Middle frontal gyrus (tissue), 1 donor: ENCODE measurements at regions not wholly inside any gene's neighbourhood (a gene's known extent, or its start where the extent isn't known, plus 50 kb on each side); places are given as distances from the start of the nearest gene placed in this dataset.

Experiments
- DNase-seq: peaks from one replicate; pipeline ENCODE4 v3.0.0-alpha.2; 2015; ENCODE audit warnings: low spot score; ENCODE audit errors: extremely low spot score

DNA sequence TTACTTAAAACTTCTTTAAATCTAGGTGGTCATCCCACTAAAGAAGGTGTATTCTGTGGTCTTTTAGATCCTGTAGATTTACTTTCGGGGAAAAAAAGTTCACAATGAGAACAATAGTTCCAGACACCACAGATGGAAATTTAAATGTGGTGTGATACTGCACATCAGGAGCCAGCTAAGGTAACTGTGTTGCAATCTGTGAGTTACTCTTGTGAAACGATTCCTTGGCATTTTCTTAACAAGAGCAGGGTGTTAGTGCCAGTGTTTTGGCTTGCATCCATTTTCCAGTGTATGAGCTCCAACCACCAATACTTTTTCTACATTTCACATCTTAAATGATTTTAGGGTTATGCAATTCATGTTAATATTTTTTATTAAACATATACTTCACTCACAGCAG lies 674.5 kb downstream of the CETN3 start:
- DNase-seq: no peak

DNA sequence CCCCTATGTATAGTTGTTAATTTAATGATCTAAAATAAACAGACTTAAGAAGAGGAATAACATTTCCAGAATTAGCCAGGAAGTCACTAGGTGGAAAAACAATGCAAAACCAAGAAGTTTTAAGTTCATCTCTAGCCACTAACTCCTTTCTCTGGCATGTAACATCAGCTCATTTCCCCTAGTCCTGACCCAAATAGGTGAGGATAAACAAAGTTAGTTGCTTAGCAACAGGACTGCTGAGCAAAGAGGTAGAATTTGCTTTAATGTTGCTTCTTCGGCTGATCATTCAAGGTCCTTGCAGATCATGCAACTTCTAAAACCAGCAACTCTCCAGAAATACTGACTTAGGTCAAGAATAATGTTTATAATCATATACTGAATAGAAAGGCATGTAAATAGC lies 675.8 kb downstream of the CETN3 start:
- DNase-seq: no peak

DNA sequence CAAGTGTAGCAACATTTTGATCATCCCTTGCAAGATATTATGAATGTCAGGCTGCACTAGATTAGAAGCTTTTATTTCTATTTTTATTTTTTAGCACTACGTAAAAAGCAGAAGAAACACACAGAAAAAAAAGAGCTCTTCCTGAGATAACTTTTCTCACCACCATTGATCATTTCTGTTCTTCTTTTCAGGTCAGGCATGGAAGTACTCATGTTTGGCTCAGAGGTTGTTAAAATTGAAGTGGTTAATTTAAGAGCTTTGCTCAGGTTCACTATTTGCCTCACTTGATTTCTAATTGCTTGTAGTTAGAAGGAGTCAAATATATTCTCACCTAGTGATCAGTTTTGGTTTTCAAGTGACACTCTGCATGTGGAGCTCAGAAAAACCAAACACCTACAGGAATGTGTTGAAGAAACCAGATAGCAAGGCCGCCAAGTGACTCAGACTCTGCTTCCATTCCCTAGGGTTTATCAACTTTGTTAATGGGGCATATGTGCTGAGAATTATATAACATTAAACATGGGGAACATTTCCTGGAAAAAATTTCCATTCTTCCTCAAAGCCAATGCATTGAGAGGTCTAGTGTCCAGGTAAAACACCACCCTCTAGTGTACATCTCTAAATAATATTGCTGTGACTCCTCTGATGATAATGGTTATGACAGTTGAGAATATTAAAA lies 679.8 kb downstream of the CETN3 start:
- no peak for DNase-seq

DNA sequence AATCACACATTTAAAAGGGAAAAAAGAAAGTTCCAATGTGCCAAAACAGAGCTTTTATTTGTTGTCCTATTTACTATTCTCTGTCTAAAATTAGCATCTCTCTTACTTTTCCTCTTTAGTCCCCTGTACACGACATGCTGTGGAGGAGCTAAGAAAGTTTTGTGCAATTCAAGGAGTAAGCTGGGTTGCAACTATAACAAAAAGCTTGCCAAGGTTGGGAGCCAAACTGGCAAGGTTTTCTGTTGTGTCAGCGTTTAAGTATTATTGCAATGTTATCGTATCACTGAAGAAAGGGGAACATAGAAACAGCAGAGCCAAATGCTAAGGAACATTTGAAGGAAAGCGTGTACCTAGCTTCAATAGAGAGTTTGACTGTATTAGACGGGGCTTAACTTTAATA lies 680.8 kb downstream of the CETN3 start:
- no peak for DNase-seq

DNA sequence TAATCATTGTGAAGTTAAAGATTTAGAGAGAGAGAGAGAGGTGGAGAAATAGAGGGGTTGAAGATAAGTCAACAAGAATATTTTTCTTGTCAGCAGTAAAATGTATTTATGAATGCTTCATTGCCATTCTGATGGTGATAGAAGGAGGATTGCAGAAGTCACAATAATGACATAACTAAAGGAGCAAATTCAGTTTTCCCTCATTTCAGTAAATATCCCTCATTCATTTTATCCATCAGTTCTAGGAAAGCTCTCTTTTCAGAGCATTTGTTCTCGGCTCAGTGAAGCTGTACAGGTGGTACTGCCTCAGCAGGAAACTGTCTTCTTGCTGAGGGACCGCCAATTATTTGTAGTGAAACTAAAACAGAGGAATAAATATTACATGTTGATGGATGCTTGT lies 681.4 kb downstream of the CETN3 start:
- DNase-seq: no peak

DNA sequence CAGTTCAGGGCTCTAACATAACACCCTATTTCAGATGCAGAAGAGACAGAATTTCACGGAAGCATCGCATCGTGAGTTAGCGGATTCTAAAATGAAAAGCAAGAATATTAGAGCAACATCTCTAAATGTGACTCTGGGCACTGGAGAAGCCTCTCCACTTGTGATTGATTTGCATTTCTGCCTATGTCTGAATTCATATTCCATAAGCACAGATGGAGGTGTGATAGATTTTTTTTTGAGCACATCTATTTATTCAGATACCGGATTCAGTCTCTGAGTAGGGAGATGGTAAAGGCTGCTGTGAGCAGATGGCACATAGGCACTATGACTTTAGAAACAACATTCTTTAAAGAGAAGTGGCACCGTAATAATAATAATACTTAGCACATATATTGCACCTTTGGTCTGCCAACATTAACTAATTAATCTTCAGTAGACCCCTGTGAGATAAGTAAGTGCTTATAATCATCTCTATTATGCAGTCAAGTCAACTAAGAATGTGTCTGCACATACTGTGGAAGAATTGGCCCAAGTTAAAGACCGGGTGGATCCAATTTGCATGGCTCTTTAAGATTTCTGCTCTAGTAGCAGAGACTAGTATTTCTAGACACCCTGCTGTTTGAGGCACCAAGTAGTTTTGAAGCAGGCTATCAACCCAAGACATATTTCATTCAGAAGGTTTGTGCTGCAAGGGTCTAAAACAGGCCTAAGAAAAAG lies 685.0 kb downstream of the CETN3 start:
- DNase-seq: peak; percentile 43

DNA sequence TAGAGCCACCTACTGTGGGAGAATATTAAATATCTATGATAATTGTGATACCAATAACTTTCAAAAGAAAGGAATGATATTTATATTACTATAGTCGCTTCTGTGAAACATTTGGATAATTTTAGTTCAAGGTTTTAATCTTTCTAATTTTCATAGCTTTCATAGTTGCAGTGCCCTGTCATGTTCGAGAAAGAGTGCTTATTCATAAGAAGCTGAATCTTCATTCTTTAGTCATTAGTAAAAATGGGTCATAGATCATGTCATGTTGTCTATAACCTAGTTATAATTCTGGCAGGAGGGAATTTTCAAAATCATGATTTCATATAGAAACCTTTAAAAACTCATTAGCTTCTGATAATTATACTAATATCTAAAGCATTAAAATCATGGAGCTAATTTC lies 685.6 kb downstream of the CETN3 start:
- no peak for DNase-seq

DNA sequence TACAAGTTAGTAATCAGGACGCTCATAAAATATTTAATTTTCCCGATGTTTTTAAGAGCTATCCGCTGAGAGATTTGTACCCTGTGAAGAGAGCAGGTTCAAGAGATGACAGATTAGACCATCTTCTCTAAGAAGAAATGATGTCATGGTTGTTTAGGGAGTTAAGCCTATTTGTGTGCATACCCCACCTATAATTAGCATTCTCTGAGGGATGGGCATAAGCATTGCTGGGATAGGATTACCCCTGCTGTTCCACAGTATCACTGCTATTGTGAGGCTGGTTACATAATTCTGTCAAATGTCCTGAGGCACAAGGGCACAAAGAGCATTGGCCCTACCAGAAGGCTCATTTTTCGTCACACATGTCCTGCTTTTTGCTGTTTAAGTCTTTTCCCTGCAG lies 687.0 kb downstream of the CETN3 start:
- DNase-seq: no peak

DNA sequence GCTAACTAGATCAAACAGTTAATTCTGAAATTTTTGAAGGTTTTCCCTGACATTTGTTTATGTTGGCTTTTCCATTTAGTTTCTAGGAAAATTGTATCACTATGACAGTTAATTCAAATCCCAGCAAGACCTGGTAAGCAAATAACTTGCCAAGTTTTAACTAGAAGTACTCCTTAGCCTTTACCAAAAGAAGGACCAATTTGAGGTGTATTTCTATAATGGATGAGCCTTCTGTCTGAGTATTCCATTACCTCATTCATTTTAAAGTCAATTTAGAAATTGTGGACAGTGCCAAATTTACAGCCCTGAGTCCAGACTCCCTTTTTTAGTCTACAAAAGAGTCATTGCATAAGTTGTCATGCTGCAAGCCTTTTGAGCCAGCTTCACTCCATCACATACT lies 687.6 kb downstream of the CETN3 start:
- DNase-seq: no peak

DNA sequence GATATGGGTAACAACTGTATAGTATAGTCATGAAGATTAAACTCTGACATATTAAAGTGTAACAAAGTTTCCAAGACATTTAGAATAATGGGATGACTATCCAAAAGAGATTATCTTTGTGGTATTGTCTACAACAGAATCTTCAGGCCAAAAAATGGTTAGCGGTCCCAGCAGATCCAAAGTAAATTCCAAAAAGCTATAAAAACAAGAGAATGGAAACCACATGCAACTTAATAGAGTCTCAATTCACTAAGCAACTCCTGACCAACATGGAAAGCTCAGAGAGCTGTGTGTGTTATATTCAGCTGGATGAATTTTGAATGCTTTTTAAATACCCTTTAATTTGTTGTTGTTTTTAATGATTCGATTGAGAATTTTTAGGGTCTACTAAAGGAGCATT lies 688.2 kb downstream of the CETN3 start:
- no peak for DNase-seq

DNA sequence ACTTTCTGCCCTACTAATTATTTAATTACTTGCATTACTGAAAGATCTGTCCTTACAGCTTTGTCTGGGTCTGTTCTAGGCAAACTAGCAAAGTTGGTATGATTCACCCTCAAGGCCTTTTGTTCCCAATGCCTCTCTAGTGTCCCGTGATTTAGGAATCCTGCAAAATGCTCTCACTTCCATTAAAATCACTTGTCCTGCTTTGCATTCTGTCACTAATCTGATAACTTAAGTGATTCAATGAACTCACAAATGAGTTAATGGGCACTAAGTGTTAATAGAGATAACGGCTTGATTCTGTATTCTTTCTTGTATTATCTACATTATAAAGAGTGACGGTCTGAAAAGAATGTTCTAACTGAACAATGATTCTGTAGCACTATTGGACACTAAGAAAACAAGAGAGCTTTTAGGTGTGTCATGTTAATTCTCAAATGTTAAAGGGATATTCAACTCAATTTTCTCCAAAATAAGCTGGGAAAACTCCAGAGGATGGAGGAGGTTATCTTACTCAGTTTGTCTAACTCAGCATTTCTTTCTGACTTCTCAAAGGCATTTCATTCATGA lies 697.3 kb downstream of the CETN3 start:
- no peak for DNase-seq

DNA sequence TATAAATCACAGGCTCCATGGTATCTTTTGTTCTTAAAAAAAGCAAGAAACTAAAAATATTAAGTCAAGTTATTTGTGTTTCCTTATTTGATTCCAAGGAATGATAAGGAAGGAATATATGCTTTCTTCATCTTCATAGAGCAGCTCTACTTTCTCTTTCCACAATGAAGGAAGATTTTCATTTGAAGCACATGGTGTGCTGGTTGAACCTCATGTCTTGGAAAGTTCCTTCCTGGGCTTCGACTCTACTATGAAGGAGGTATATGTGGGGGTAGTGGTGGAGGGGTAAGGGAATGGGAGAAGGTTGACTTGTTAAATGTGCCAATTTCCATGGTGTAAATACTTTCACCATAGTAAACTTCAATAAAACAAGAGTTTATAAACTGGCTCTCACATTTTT lies 698.0 kb downstream of the CETN3 start:
- no peak for DNase-seq

DNA sequence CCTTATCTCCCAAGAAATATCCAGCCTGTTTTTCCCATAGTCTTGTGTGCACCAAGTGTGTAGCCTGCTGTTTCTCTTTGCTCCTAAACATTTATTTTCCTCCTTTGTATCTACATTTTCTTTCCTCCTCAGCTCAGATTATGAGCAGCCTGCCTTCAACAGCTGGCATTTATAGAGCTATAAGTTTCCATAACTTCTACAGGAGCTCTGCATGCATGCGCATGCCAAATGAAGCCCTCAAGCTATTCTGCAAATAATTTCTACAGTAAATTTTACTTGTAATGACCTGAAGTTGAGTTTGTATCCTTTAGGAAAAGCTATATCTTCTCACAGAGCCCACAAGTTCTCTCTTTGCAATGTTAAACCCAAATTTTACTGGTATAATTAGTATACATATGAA lies 699.5 kb downstream of the CETN3 start:
- no peak for DNase-seq

DNA sequence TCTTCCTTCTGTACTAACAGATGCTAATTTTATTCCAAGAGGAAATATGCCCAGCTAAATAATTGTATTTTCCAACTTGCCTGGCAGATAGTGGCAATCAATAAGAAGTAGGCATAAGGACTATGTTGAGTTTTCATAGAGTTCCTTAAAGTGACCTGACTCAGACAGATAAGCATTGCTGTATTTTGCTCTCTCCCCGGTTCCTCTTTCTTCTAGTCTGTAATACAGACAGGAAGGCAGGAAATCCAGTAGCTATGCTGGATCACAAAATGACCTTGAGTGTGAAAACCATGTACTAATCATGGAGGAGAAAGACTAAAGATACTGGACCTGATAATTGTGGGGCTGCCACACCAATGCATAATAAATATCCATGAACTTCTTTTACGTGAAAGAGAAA lies 701.7 kb downstream of the CETN3 start:
- no peak for DNase-seq

DNA sequence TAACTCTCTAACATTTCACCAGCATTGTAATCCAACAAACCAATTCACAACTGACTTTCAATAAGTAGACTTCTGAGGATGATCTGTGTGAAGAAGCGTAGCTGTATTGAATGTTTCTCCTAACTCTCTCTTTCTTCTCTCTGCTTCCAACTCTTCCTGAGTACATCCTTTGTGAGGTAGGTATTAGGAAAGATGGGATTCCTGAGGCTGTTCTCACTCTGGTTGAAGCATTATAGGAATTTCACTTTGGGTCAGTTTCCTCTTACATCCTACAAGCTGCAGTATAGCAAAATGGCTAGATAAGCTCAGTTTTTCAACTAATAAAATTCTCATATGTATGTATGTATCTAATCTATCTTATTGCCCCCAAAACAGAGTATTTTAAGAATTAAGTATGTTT lies 702.8 kb downstream of the CETN3 start:
- DNase-seq: no peak

DNA sequence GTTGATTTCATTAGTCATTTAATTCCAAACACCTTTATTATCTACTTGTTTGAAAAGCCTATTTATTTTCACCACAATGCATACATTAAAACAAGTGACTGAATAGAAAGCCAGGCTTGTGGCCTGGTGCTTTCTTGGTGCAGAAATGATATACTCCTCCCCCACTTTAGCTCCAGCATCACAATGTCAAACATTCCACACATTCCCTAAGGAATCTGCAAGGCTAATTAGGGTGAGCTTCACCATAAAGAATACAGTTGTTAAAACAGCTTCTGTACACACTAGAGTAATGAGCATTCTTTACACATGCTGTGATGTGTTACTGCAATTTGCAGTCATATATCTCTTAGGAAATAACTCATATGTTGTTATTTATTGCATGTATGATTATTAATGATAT lies 705.7 kb downstream of the CETN3 start:
- DNase-seq: no peak

DNA sequence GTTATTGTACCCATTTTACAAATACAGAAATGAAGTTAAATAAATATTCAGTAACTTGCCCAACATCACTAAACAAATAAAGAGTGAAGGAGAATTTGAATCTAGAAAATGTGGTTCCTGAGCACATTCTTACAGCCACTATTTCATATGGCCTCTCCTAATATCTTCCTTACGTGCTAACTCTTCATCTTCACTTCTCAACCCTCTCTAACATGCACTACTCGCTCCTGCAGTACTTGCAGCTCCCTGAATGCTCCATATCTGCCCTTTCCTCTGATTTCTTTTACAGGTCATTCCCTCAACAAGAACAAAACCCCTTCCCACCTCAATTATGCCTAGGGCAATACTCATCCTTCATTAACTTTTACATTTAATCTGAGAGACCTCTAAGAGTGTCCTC lies 711.5 kb downstream of the CETN3 start:
- DNase-seq: no peak

DNA sequence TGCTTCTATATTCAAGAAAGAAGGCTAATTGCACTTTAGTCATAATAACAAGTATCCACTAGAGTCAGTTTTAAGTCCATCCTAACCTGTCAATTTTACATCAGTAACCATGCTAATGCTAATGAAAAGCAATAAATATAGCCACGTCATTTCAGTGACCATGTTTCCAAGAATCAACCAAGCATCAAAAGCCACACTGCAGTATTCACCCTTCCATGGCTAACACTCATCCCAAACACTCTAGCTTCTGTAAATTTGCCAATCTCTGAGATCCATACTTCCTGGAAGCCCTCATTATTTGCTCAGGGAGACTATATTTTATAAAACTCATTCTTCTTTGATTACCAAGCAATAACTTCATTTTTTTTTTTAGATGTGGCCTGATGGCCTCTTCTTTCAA lies 712.0 kb downstream of the CETN3 start:
- no peak for DNase-seq

DNA sequence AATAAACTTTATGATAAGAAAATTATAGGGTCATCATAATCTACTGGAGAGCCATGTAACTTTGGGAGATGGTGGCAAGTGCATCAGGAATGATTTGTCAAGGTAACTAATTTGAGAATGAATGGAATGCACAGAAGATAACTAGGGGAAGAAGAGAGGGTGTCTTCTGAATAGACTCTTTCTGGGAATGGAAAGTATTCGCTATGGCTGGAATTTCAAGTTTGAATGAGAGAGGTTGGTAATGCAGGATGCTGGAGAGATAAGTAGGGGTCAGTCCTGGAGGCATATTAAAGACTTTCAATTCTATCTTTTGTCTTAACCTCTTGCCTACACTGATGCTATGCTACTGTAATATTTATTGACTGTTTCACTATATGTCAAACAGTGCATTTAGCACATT lies 714.2 kb downstream of the CETN3 start:
- no peak for DNase-seq

DNA sequence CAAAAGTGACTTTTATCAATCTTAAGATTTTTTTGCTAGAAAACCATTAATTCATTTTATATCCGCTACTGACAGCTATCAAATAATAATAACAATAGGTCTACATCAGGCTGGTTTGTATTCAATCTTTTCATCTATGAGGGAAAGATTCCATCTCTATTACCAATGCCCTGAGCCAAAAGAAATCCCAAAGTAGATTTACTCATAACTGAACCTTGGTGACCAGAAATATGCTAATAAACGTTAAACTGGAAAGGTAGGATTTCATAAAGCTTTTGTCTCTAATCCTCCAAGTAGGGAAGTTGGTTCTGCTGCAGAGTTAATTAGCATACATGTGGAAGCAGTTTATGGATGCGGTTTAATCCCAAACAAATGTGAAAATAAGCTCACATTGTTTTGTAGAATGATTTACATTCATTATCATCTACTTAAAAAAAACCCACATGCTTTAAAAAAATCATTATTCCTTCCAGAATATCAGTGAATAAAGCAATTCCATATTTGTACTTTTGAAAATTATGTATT lies 715.5 kb downstream of the CETN3 start:
- no peak for DNase-seq

DNA sequence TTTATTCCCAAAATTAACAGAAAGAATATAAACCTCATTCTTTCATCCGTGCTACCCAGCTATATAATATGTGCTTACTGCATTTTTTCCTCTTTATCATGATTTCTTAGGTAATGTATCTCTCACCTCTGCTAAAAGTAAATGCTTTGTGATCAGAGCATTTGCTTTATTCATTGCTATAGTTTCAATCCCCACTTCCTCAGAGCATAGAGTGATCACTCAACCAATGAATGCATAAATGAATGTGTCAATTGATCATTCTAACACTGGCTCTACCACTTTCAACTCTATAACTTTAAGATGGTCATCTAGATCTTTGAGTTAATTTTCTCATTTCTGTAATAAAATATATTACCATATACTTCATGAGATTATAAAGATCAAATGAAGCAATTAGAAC lies 719.2 kb downstream of the CETN3 start:
- DNase-seq: no peak

DNA sequence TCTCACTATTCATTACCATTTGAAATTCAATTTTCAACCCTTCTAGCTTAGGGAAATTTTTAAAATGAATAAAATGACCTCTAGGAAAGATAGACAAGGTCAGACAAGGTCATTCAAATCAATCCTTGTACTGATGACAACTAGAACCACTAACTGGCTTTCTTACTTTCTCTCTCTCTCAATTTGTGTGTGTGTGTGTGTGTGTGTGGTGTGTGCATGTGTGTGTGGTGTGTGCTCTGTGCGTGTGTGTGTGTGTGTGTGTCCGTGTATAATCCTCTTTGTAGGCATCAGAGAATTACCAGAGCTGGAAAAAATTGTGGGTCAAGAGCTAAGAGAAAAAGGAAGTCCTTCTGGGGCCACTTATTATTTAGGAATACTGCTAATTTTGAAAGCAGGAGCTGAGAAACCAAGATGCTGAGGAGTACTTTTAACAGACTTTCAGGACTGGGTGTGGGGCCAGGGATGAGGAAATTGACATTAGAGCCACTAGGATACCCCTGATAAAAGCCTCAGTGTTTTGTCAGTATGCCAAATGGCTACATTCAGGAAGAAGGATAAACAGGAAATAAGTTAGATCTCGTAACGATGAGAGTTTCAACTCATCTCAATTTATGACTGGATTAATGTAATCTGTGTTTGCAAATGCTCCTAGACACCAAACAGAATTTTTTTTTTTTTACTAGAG lies 723.3 kb downstream of the CETN3 start:
- DNase-seq: no peak
